CD4-positive, alpha-beta T cell (primary cell): ENCODE measurements at regions not wholly inside any gene's neighbourhood (a gene's known extent, or its start where the extent isn't known, plus 50 kb on each side); places are given as distances from the start of the nearest gene placed in this dataset.

ENCODE experiments used
- ATAC-seq: fragments of 200-7000 bp; cut with Tn5 transposase; one replicate; pipeline ENCODE4 v1.10.0; 2022; ENCODE audit warnings: mild to moderate bottlenecking; ENCODE audit not compliant: poor library complexity
- CTCF ChIA-PET: fragments of 350-600 bp; sonication (Branson Sonifier 250); formaldehyde crosslinking; loops from one replicate; lab custom pipeline; 2021; ENCODE audit warnings: antibody characterized with exemption, inconsistent platforms; lab: Charles Lee
- POLR2A ChIA-PET: fragments of 350-600 bp; sonication (Branson Sonifier 250); formaldehyde crosslinking; loops from one replicate; lab custom pipeline; 2021; ENCODE audit warnings: antibody characterized with exemption, inconsistent platforms; lab: Charles Lee
- DNase-seq, 14 experiments: peaks; one replicate each; pipeline ENCODE4 v3.0.0-alpha.2; 2013 to 2020; ENCODE audit warnings: mixed read lengths in 2 of 14
- H3K27ac ChIP-seq, 2 donors: one replicate each; pipeline versions ENCODE4 v1.5.1 to v1.7.0; 2013; ENCODE audit warnings: low read length in 2 of 2, low read depth in 1 of 2, mild to moderate bottlenecking in 1 of 2
- H3K27me3 ChIP-seq, 2 experiments: 1 replicate in 1 of 2; 2 replicates in 1 of 2; pipeline versions ENCODE4 v1.6.1 to v1.7.0; 2013; ENCODE audit warnings: low read length in 2 of 2, control low read depth in 1 of 2, mild to moderate bottlenecking in 1 of 2, moderate library complexity in 1 of 2; ENCODE audit not compliant: insufficient read depth in 2 of 2, control insufficient read depth in 1 of 2
- H3K36me3 ChIP-seq: one replicate; pipeline ENCODE4 v1.6.1; 2013; ENCODE audit warnings: low read length, control low read depth; ENCODE audit not compliant: insufficient read depth
- H3K4me1 ChIP-seq: one replicate; pipeline ENCODE4 v1.6.1; 2013; ENCODE audit warnings: low read length, control low read depth; ENCODE audit not compliant: insufficient read depth
- H3K4me3 ChIP-seq: one replicate; pipeline ENCODE4 v1.5.1; 2013; ENCODE audit warnings: mild to moderate bottlenecking, low read length, moderate library complexity
- H3K9me3 ChIP-seq, 2 experiments: 1 replicate in 1 of 2; 2 replicates in 1 of 2; pipeline versions ENCODE4 v1.6.1 to v1.7.0; 2013; ENCODE audit warnings: low read length in 2 of 2, mild to moderate bottlenecking in 2 of 2, control low read depth in 1 of 2, moderate library complexity in 1 of 2; ENCODE audit not compliant: control insufficient read depth in 1 of 2, insufficient read depth in 1 of 2
- H3K27ac Mint-ChIP-seq: one replicate; pipeline ENCODE4 v1.8.0; 2020; ENCODE audit warnings: mixed read lengths
- H3K27me3 Mint-ChIP-seq: one replicate; pipeline ENCODE4 v1.8.0; 2021; ENCODE audit warnings: mixed read lengths
- H3K36me3 Mint-ChIP-seq: one replicate; pipeline ENCODE4 v1.8.0; 2021; ENCODE audit warnings: low read depth, mixed read lengths
- H3K4me1 Mint-ChIP-seq: one replicate; pipeline ENCODE4 v1.8.0; 2021; ENCODE audit warnings: low read depth, mixed read lengths
- H3K4me3 Mint-ChIP-seq: one replicate; pipeline ENCODE4 v1.8.0; 2020; ENCODE audit warnings: mild to moderate bottlenecking, mixed read lengths
- H3K9me3 Mint-ChIP-seq: one replicate; pipeline ENCODE4 v1.8.0; 2020; ENCODE audit warnings: mixed read lengths
- intact Hi-C, 2 experiments: fragments of 100-400 bp; cut with DNase I in 1 of 2; cut with micrococcal nuclease in 1 of 2; formaldehyde crosslinking; loops; one replicate each; pipeline versions ENCODE4 v1.15.1 to v1.9.0; 2023 to 2025; cut with DNase I, micrococcal nuclease
- TF ChIP-seq, protein P1 (sequence below): fragments of 200-600 bp; IDR thresholded peaks from one replicate; pipeline ENCODE4 v1.8.0; 2022; ENCODE audit warnings: antibody characterized with exemption, mild to moderate bottlenecking

DNA sequence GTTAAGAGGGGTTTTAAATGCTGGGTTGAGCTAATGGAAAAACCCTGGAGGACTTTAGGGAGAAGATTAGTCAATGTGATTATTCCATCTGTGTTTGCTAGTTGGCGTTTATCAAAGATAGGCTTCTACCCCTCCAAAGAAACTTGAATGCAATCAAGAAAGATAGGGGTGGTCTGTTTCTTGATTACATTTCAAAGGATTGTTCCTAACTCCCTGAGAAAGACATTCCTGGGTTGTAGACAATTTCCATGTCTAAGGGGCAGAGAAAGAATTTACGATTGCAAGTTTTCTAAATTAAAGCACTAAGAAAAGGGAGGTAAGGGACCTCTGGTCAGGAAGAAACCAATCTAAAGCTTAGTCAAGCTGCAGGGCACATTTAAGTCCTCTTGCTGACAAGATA is 2268.7 kb downstream of the LRRC4C start:
- H3K4me3 ChIP-seq = no peak overlapping the region
- ATAC-seq (no peak), DNase-seq (no peak)
- TF ChIP-seq, protein P1, sequence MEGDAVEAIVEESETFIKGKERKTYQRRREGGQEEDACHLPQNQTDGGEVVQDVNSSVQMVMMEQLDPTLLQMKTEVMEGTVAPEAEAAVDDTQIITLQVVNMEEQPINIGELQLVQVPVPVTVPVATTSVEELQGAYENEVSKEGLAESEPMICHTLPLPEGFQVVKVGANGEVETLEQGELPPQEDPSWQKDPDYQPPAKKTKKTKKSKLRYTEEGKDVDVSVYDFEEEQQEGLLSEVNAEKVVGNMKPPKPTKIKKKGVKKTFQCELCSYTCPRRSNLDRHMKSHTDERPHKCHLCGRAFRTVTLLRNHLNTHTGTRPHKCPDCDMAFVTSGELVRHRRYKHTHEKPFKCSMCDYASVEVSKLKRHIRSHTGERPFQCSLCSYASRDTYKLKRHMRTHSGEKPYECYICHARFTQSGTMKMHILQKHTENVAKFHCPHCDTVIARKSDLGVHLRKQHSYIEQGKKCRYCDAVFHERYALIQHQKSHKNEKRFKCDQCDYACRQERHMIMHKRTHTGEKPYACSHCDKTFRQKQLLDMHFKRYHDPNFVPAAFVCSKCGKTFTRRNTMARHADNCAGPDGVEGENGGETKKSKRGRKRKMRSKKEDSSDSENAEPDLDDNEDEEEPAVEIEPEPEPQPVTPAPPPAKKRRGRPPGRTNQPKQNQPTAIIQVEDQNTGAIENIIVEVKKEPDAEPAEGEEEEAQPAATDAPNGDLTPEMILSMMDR = no peak
- CTCF ChIA-PET = no interaction called here
- peaks cover 9% of the 10 kb centered on the region for H3K9me3 Mint-ChIP-seq
- H3K27me3 ChIP-seq = no peaks in the 10 kb centered on the region
- no peak overlapping the region for H3K4me3 Mint-ChIP-seq
- no peak overlapping the region for H3K27ac Mint-ChIP-seq
- no peaks in the 10 kb centered on the region for H3K36me3 Mint-ChIP-seq
- H3K36me3 ChIP-seq = no peaks in the 10 kb centered on the region
- no peaks in the 10 kb centered on the region for H3K27me3 Mint-ChIP-seq
- H3K4me1 Mint-ChIP-seq = no peaks in the 10 kb centered on the region
- H3K9me3 ChIP-seq = peaks cover 0 to 8% of the 10 kb centered on the region in 2 experiments
- H3K4me1 ChIP-seq = no peaks in the 10 kb centered on the region
- intact Hi-C loops = no loop called here
- no peak overlapping the region for H3K27ac ChIP-seq
- POLR2A ChIA-PET = no interaction called here

DNA sequence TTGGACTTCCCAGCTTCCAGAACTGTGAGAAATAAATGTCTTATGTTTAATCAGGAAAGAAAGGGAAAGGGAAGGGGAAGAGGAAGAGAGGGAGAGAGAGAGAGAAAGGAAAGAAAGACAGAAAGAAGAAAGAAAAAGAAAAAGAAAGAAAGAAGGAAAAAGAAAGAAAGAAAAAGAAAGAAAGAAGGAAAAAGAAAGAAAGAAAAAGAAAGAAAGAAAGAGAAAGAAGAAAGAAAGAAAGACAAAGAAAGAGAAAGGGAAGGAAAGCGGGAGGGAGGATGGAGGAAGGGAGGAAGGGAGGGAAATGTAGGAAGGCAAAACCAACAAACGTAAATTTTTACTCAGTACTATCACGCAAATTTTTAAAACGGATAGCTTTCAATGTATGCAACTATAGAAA is 2281.8 kb downstream of the LRRC4C start:
- ATAC-seq (no peak), DNase-seq (no peak)
- intact Hi-C loops = no loop called here
- no peaks in the 10 kb centered on the region for H3K4me1 Mint-ChIP-seq
- no peak overlapping the region for H3K27ac Mint-ChIP-seq
- no peaks in the 10 kb centered on the region for H3K27me3 Mint-ChIP-seq
- Histone ChIP-seq H3K4me3 (no peak overlapping the region), H3K27ac (no peak overlapping the region), H3K4me1 (no peaks in the 10 kb centered on the region), H3K36me3 (no peaks in the 10 kb centered on the region), H3K9me3 (peaks cover 0 to 3% of the 10 kb centered on the region in 2 experiments), H3K27me3 (no peaks in the 10 kb centered on the region)
- no peaks in the 10 kb centered on the region for H3K36me3 Mint-ChIP-seq
- TF ChIP-seq, protein P1 = no peak
- POLR2A ChIA-PET = no interaction called here
- no peaks in the 10 kb centered on the region for H3K9me3 Mint-ChIP-seq
- H3K4me3 Mint-ChIP-seq = no peak overlapping the region
- CTCF ChIA-PET = no interaction called here

DNA sequence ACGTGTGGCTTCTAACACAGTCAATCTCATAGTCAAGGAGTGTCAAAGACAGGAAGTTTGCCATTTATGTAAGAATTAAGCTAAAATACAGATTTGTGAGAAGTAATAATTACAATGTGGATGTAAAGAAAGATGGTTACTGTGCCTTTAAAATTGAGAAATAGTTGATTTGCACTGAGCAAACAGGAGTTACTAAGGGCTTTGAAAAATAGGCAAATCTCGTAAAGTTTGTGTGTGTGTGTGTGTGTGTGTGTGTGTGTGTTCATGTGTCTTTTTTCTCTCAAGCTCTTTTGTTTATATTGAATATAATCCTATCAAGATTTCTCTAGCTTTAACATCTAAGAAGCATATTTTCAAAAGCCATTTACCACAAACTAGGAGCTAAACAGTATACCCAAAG is 2284.5 kb downstream of the LRRC4C start:
- Histone ChIP-seq H3K4me3 (no peak overlapping the region), H3K27ac (no peak overlapping the region), H3K27me3 (no peaks in the 10 kb centered on the region), H3K4me1 (no peaks in the 10 kb centered on the region), H3K9me3 (peaks cover 0 to 3% of the 10 kb centered on the region in 2 experiments), H3K36me3 (no peaks in the 10 kb centered on the region)
- ChIA-PET CTCF (no interaction called here), POLR2A (no interaction called here)
- DNase-seq = no peak
- TF ChIP-seq, protein P1 = no peak
- no peak for ATAC-seq
- Mint-ChIP-seq H3K4me3 (no peak overlapping the region), H3K27ac (no peak overlapping the region), H3K27me3 (no peaks in the 10 kb centered on the region), H3K4me1 (no peaks in the 10 kb centered on the region), H3K36me3 (no peaks in the 10 kb centered on the region), H3K9me3 (no peaks in the 10 kb centered on the region)
- intact Hi-C loops = no loop called here
